ENCODE measurements at regions not wholly inside any gene's neighbourhood (a gene's known extent, or its start where the extent isn't known, plus 50 kb on each side); places are given as distances from the start of the nearest gene placed in this dataset.

- no peak for DNase-seq (ENCODE audit: low read depth in 3 of 3, low spot score in 1 of 3)
Measured at GRCh38 chr3:157815739-157816138, 290.5 kb downstream of the SHOX2 start.

GRCh38 chr3:157810924-157811718, 295.1 kb downstream of the SHOX2 start:
- no peak for DNase-seq (ENCODE audit: low read depth in 3 of 3, low spot score in 1 of 3)

DNA sequence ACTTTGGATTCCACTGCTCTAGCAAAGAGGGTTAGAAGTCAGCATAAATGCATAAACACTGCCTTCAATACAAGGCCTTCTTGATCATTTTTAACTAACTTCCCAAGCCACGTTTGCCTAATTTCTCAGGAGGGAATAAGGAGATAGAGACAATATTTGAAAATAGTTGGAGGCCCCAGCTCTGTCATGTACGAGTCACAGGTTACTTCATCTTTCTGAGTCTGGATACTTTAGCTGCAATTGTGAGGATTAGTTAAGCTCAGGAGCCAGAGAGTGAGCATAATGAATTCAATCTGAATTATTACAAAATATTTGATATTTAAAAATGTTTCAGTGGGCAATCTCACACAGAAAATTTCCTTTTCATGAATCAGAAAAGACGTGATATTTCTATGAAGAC, 298.9 kb downstream of the SHOX2 start:
- no peak for DNase-seq (ENCODE audit: low read depth in 3 of 3, low spot score in 1 of 3)

GRCh38 chr3:157805538-157805937, 300.7 kb downstream of the SHOX2 start:
- DNase-seq (ENCODE audit: low read depth in 3 of 3, low spot score in 1 of 3): no peak

DNA sequence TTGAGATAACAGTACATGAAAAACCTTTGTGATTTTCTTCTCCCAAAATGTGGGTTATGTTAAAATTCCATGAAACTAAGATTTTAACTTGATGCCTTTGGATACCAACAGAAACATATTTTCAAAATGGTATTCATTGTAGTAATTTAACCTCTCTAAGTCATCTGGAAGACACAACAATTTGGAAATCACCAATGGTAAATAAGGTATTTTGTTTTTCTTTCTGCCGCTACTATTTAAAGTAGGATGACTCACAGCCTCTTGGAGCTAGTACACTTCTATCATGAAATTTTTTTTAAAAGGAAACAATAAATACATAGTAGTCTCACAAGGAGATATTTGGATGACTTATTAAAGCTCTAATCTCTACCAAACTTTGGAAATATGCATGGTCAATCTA, 291.6 kb upstream of the VEPH1 start:
- no peak for DNase-seq (ENCODE audit: low read depth in 3 of 3, low spot score in 1 of 3)

- DNase-seq (ENCODE audit: low read depth in 3 of 3, low spot score in 1 of 3): no peak
Measured at GRCh38 chr3:157793745-157794144, 290.5 kb upstream of the VEPH1 start.

DNA sequence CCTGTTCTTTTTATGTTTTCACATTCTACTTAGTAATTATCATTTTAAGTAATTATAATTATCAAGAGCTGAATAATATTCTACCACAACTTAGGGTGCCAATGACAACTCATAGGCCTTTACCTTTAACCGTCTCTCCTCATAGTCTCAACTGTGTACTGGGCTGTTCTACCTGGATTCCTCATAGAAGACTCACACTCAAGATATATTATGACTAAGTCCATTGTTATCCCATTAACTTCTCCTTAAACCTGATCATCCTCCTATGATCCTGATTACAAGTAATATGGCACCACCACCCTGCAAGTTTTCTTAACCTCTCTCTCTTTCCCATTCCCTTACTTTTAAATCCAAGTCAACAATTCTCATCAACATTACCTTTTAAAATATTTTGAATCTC, 285.9 kb upstream of the VEPH1 start:
- no peak for DNase-seq (ENCODE audit: low read depth in 3 of 3, low spot score in 1 of 3)

GRCh38 chr3:157786618-157787017, 283.4 kb upstream of the VEPH1 start:
- DNase-seq (ENCODE audit: low read depth in 3 of 3, low spot score in 1 of 3): no peak

- DNase-seq (ENCODE audit: low read depth in 3 of 3, low spot score in 1 of 3): no peak
Measured at GRCh38 chr3:157786211-157786610, 283.0 kb upstream of the VEPH1 start.

GRCh38 chr3:157785102-157785826, 282.0 kb upstream of the VEPH1 start:
- no peak for DNase-seq (ENCODE audit: low read depth in 3 of 3, low spot score in 1 of 3)

- no peak for DNase-seq (ENCODE audit: low read depth in 3 of 3, low spot score in 1 of 3)
Measured at GRCh38 chr3:157782236-157782635, 279.0 kb upstream of the VEPH1 start.

- DNase-seq (ENCODE audit: low read depth in 3 of 3, low spot score in 1 of 3): no peak
Measured at GRCh38 chr3:157776861-157777260, 273.6 kb upstream of the VEPH1 start.

DNA sequence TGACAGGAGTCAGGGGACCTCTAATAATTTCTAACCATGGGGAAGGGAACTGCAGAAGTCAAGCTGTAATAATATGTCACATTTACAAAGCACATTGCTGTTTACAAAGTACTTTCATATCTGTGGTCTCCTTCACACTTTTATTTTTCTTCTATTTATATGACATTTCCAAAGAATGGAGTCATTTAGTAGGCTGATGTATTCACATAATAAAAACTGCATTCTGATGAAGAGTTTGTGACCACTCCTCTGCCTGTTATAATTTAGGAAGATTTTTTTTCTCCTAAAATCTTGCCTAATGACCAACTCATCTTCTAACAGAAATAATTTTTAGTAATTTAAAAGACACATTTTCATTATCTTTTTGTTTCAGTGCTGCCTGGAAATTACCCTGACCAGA, 272.2 kb upstream of the VEPH1 start:
- no peak for DNase-seq (ENCODE audit: low read depth in 3 of 3, low spot score in 1 of 3)

DNA sequence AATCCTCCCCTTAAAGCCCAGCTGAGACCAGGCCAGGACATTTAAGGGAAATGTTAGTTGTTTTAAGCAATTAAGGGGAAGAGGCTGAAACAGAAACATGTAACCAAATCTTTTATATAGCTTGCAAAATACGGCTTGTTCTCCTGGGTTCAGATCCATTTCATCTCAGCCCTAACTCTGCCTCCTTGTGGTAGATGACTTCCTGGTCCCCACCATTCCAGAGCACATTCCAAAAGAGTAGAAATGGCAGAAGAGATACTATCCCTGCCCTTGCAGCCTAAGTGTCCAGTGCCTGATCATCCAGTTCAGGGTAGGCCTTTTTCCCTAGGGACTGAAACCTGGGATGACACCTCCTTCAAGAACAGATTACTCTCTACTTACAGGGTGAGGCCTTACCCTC, 266.2 kb upstream of the VEPH1 start:
- DNase-seq (ENCODE audit: low read depth in 3 of 3, low spot score in 1 of 3): no peak

GRCh38 chr3:157767607-157768006, 264.4 kb upstream of the VEPH1 start:
- DNase-seq (ENCODE audit: low read depth in 3 of 3, low spot score in 1 of 3): no peak

DNA sequence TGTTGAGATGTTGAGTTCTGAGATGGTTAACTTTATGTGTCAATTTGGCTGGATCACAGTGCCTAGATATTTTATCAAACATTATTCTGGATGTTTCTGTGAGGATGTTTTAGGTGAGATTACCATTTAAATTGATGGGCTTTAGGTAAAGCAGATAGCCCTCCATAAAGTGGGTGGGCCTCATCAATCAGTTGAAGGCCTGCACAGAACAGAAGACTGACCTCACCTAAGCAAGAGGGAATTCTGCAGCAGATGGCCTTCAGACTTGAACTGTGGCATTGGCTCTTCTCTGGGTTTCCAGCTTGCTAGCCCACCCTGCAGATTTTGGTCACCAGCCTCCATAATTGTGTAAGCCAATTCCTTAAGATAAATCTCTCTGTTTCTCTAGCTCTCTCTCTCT, 260.4 kb upstream of the VEPH1 start:
- DNase-seq (ENCODE audit: low read depth in 3 of 3, low spot score in 1 of 3): no peak

DNA sequence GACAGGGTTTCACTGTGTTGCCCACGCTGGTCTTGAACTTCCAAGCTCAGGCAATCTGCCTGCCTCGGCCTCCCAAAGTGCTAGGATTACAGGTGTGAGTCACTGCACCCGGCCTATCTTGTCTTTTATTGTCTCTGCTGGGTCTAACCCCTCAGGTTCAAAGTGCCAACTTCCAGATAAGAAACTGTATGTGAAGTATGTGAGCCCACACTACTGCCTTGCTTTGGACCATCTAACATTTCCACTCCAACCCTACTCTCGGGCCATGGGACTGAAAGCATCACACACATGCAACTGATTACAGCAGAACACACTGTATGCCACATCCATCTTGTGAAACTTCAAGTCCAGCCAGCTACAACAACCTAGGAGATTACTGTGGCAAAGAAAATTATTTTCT, 256.1 kb upstream of the VEPH1 start:
- no peak for DNase-seq (ENCODE audit: low read depth in 3 of 3, low spot score in 1 of 3)

DNA sequence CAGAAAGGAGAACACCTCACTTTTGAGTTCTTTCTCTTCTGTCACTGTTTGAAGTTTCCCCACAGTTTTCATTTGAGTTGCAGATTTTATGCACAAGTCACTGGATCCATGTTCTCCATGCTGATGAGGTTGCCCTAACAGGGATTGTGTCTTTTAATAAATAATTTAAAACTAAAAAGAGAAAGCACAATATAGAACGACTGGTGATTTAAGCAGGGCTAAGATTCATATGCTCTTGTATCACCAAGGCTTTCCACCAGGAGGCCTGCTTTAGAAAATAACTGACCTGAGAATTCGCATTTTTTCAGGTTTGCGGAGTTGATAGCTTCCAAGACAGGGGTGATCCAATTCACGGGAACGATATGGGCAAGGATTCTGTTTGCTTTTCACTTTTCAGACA, 252.0 kb upstream of the VEPH1 start:
- no peak for DNase-seq (ENCODE audit: low read depth in 3 of 3, low spot score in 1 of 3)

DNA sequence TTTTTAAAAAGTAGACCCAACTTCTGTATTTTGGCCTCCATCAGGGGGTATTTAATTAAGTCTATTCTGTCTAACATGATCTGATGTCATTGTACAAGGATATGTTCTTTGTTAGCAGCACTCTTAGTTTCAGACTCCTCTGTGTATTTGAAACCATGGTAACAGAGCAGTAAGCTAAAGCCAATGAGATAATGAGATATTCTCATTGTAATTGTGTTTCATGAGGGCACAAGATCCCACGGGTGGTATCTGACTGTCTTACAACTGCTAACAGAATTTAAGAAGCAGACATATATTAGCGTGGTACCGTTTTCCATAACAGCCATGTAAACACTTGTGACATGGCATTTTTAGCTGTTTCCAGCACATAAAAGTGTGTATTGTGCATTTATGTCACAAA, 251.2 kb upstream of the VEPH1 start:
- no peak for DNase-seq (ENCODE audit: low read depth in 3 of 3, low spot score in 1 of 3)

DNA sequence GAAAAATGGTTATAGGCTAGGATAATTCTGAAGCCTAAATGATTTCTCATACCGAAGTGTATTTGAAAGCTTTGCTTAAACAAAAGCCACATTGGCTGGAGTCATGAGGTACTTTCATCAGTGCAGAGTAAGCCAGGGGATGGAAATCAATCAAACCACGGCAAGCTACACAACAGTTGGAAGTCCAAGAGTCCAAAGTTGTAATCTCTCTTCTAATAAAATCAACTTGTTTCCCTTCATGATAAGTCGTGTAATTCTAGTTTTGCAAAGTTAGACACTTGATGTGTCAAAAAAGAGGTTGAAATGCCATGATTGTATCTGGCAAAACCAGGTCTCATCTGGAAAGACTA, 250.5 kb upstream of the VEPH1 start:
- DNase-seq (ENCODE audit: low read depth in 3 of 3, low spot score in 1 of 3): no peak

DNA sequence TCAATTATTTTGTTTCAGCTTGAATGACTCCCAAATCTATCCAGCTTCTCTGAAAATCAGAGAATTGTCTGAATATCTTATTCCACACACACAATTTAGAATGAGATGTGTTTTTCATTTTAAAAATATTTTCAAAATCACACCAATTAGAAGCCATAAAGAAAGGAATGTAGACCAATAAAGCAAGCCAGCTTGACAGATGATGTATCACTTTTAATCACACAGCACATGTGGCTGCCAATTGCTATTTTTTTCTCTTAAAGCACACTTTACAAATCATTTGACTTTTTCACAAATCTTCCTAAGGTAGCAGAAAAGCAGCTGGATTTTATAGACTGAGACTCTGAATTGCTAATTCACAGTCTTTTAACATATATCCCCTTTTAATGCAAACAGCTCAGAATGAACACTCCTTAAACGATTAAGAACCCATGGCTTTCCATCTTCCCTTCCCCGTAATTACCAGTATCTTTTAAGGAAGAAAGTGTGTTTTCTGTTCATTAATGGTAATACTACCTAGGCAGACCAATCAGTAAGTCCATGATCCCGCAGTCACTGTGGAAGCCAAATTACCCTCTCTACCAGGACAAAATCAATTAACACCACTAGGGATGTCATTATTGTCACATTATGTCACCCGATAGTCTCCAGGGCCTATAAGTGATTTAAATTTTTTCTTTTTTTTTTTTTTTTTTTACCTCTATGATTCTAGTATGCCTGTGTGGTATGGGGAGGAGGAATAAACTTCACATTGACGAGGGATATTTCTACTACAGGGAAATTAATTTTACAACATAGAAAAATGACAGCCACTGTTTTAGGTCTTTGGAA, 250.0 kb upstream of the VEPH1 start:
- no peak for DNase-seq (ENCODE audit: low read depth in 3 of 3, low spot score in 1 of 3)

DNA sequence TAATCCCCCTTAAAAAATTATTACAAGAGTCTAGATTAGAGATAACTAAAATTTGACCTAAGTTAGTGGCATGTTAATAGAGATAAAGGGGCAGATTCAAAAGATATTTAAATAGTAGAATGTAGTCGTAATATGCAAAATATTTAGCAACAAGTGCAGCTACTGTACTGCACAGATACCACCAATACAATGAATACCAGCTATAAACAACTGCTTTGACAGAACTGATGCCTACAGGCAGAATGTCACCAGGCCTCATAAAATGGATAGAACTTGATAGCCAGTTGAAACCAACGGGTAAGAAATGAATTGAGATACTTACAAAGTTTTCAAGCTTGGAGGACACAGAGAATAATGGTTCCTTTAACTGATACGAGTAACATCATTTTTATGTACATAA, 249.3 kb upstream of the VEPH1 start:
- DNase-seq (ENCODE audit: low read depth in 3 of 3, low spot score in 1 of 3): no peak
